ENCODE measurements at regions not wholly inside any gene's neighbourhood (a gene's known extent, or its start where the extent isn't known, plus 50 kb on each side); places are given as distances from the start of the nearest gene placed in this dataset.
A peak's percentile ranks its signal among the peaks of the same experiment; 100 is the strongest.

DNA sequence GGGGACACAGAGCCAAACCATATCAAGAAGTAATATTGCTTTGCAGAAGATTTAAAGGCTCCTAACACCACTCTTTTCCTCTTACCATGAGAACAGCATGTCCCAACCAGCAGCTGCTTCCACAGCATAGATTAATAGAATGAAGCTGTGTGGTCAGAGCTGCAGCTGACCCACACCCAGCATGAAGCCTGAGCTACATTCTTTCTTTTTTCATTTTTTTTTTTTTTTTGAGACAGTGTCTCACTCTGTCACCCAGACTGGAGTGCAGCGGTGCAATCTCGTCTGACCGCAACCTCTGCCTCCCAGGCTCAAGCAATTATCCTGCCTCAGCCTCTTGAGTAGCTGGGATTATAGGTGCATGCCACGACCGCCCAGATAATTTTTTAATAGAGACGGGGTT, 289.8 kb downstream of the RAD51AP2 start:
- Histone ChIP-seq H3K4me1 (ENCODE audit: control insufficient read depth, insufficient read depth, low read depth, low read length) (peaks cover 2% of the 10 kb centered on the region), H2BK5ac (ENCODE audit: low read depth, low read length, poor library complexity, severe bottlenecking) (no peak overlapping the region), H3K27ac (ENCODE audit: low read length, poor library complexity, severe bottlenecking) (peak overlapping the region; percentile 47), H3K9ac (ENCODE audit: low read length) (no peak overlapping the region), H2BK120ac (ENCODE audit: low read depth, low read length) (no peak overlapping the region), H3K18ac (ENCODE audit: low read depth in 1 of 2, low read length in 2 of 2) (no peak overlapping the region), H2AK5ac (ENCODE audit: low read length, severe bottlenecking) (no peak overlapping the region), H4K8ac (ENCODE audit: low read length) (no peak overlapping the region), H3K4me2 (ENCODE audit: low read length, poor library complexity, severe bottlenecking) (no peak overlapping the region), H2AFZ (ENCODE audit: low read depth, low read length) (no peak overlapping the region), H3K36me3 (ENCODE audit: control insufficient read depth in 1 of 2, insufficient read depth in 2 of 2, low read depth in 1 of 2, low read length in 2 of 2) (no peaks in the 10 kb centered on the region), H2BK15ac (ENCODE audit: low read depth, poor library complexity, severe bottlenecking) (no peak overlapping the region), H3K4me3 (ENCODE audit: insufficient read depth in 1 of 2, low read depth in 1 of 2, low read length in 2 of 2) (no peak overlapping the region), H3K9me3 (ENCODE audit: control insufficient read depth, low read length) (no peaks in the 10 kb centered on the region), H3K79me1 (replicated peaks; ENCODE audit: low read length, poor library complexity, severe bottlenecking) (no peaks in the 10 kb centered on the region), H3K4ac (ENCODE audit: low read depth in 1 of 2, low read length in 2 of 2) (no peak overlapping the region), H4K91ac (ENCODE audit: low read length) (no peak overlapping the region), H2BK12ac (ENCODE audit: low read length in 2 of 2) (no peak overlapping the region), H3K23ac (ENCODE audit: low read length in 2 of 2) (no peak overlapping the region), H3K14ac (ENCODE audit: low read length in 2 of 2) (no peak overlapping the region), H3K27me3 (ENCODE audit: control insufficient read depth in 1 of 2, insufficient read depth in 1 of 2, low read length in 2 of 2) (no peaks in the 10 kb centered on the region)
- DNase-seq = no peak
- 78% methylated on average over 6 of the region's 6 CpGs for WGBS

- H2BK12ac ChIP-seq (ENCODE audit: low read length in 2 of 2) = no peak overlapping the region
- no peak for DNase-seq
- H2BK120ac ChIP-seq (ENCODE audit: low read depth, low read length) = no peak overlapping the region
These were observed 290.4 kb downstream of the RAD51AP2 start for GRCh38 chr2:17227856-17228255.

GRCh38 chr2:17226941-17227490, 291.2 kb downstream of the RAD51AP2 start:
- Histone ChIP-seq H2AK5ac (ENCODE audit: low read length, severe bottlenecking) (no peak overlapping the region), H3K9ac (ENCODE audit: low read length) (no peak overlapping the region), H3K9me3 (ENCODE audit: control insufficient read depth, low read length) (no peaks in the 10 kb centered on the region), H3K27me3 (ENCODE audit: control insufficient read depth in 1 of 2, insufficient read depth in 1 of 2, low read length in 2 of 2) (no peaks in the 10 kb centered on the region), H3K79me1 (replicated peaks; ENCODE audit: low read length, poor library complexity, severe bottlenecking) (no peaks in the 10 kb centered on the region), H2BK5ac (ENCODE audit: low read depth, low read length, poor library complexity, severe bottlenecking) (no peak overlapping the region), H3K36me3 (ENCODE audit: control insufficient read depth in 1 of 2, insufficient read depth in 2 of 2, low read depth in 1 of 2, low read length in 2 of 2) (no peaks in the 10 kb centered on the region), H4K91ac (ENCODE audit: low read length) (no peak overlapping the region), H2AFZ (ENCODE audit: low read depth, low read length) (no peak overlapping the region), H2BK12ac (ENCODE audit: low read length in 2 of 2) (no peak overlapping the region), H3K4me3 (ENCODE audit: insufficient read depth in 1 of 2, low read depth in 1 of 2, low read length in 2 of 2) (no peak overlapping the region), H3K14ac (ENCODE audit: low read length in 2 of 2) (no peak overlapping the region), H2BK15ac (ENCODE audit: low read depth, poor library complexity, severe bottlenecking) (no peak overlapping the region), H4K8ac (ENCODE audit: low read length) (no peak overlapping the region), H3K23ac (ENCODE audit: low read length in 2 of 2) (no peak overlapping the region), H3K4me1 (ENCODE audit: control insufficient read depth, insufficient read depth, low read depth, low read length) (peaks cover 2% of the 10 kb centered on the region), H3K4ac (ENCODE audit: low read depth in 1 of 2, low read length in 2 of 2) (no peak overlapping the region), H3K27ac (ENCODE audit: low read length, poor library complexity, severe bottlenecking) (no peak overlapping the region), H3K18ac (ENCODE audit: low read depth in 1 of 2, low read length in 2 of 2) (no peak overlapping the region), H2BK120ac (ENCODE audit: low read depth, low read length) (no peak overlapping the region), H3K4me2 (ENCODE audit: low read length, poor library complexity, severe bottlenecking) (no peak overlapping the region)
- no peak for DNase-seq

More at GRCh38 chr2:17227856-17228255, 290.4 kb downstream of the RAD51AP2 start:
- Histone ChIP-seq H2BK5ac (ENCODE audit: low read depth, low read length, poor library complexity, severe bottlenecking) (no peak overlapping the region), H2AK5ac (ENCODE audit: low read length, severe bottlenecking) (no peak overlapping the region), H4K8ac (ENCODE audit: low read length) (no peak overlapping the region), H3K23ac (ENCODE audit: low read length in 2 of 2) (no peak overlapping the region), H3K4me2 (ENCODE audit: low read length, poor library complexity, severe bottlenecking) (no peak overlapping the region), H2BK15ac (ENCODE audit: low read depth, poor library complexity, severe bottlenecking) (no peak overlapping the region), H3K4me3 (ENCODE audit: insufficient read depth in 1 of 2, low read depth in 1 of 2, low read length in 2 of 2) (no peak overlapping the region), H4K91ac (ENCODE audit: low read length) (no peak overlapping the region), H3K36me3 (ENCODE audit: control insufficient read depth in 1 of 2, insufficient read depth in 2 of 2, low read depth in 1 of 2, low read length in 2 of 2) (no peaks in the 10 kb centered on the region), H3K9ac (ENCODE audit: low read length) (no peak overlapping the region), H3K4me1 (ENCODE audit: control insufficient read depth, insufficient read depth, low read depth, low read length) (peaks cover 2% of the 10 kb centered on the region), H3K14ac (ENCODE audit: low read length in 2 of 2) (no peak overlapping the region), H3K18ac (ENCODE audit: low read depth in 1 of 2, low read length in 2 of 2) (no peak overlapping the region), H2AFZ (ENCODE audit: low read depth, low read length) (no peak overlapping the region), H3K79me1 (replicated peaks; ENCODE audit: low read length, poor library complexity, severe bottlenecking) (no peaks in the 10 kb centered on the region), H3K9me3 (ENCODE audit: control insufficient read depth, low read length) (no peaks in the 10 kb centered on the region), H3K27ac (ENCODE audit: low read length, poor library complexity, severe bottlenecking) (peak overlapping the region; percentile 47), H3K27me3 (ENCODE audit: control insufficient read depth in 1 of 2, insufficient read depth in 1 of 2, low read length in 2 of 2) (no peaks in the 10 kb centered on the region), H3K4ac (ENCODE audit: low read depth in 1 of 2, low read length in 2 of 2) (no peak overlapping the region)
- WGBS = 79% methylated on average over 2 of the region's 5 CpGs

DNA sequence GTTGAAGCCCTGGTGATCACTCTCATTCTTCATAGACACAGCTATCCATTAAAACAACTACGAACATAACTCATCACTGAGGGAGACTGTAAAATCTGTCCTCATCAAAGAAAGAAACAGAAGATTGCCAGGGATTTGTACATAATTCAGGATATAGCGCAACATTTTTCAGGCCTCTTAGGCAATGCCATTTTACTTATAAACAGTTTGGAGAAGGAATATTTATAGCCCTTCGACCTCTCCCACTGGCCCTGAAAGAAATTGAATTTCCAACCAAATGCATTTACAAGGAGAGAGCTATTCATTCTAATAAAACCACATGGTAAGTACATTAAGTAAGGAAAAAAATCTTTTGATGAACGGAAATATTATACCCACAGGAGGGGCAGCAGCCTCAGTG, 295.0 kb downstream of the RAD51AP2 start:
- no peak overlapping the region for H2BK15ac ChIP-seq (ENCODE audit: low read depth, poor library complexity, severe bottlenecking)
- DNase-seq = peak; percentile 54
- H3K9me3 ChIP-seq (ENCODE audit: control insufficient read depth, low read length) = no peaks in the 10 kb centered on the region
- H2AK5ac ChIP-seq (ENCODE audit: low read length, severe bottlenecking) = no peak overlapping the region
- no peaks in the 10 kb centered on the region for H3K36me3 ChIP-seq (ENCODE audit: control insufficient read depth in 1 of 2, insufficient read depth in 2 of 2, low read depth in 1 of 2, low read length in 2 of 2)
- H3K27me3 ChIP-seq (ENCODE audit: control insufficient read depth in 1 of 2, insufficient read depth in 1 of 2, low read length in 2 of 2) = no peaks in the 10 kb centered on the region
- no peak overlapping the region for H3K4me3 ChIP-seq (ENCODE audit: insufficient read depth in 1 of 2, low read depth in 1 of 2, low read length in 2 of 2)
- H3K79me1 ChIP-seq (replicated peaks; ENCODE audit: low read length, poor library complexity, severe bottlenecking) = no peaks in the 10 kb centered on the region
- H3K23ac ChIP-seq (ENCODE audit: low read length in 2 of 2) = no peak overlapping the region
- H3K4me2 ChIP-seq (ENCODE audit: low read length, poor library complexity, severe bottlenecking) = no peak overlapping the region
- H3K9ac ChIP-seq (ENCODE audit: low read length) = no peak overlapping the region
- WGBS = 100% methylated on average over 1 of the region's 4 CpGs
- H4K91ac ChIP-seq (ENCODE audit: low read length) = no peak overlapping the region
- H3K27ac ChIP-seq (ENCODE audit: low read length, poor library complexity, severe bottlenecking) = no peak overlapping the region
- no peak overlapping the region for H4K8ac ChIP-seq (ENCODE audit: low read length)
- H2AFZ ChIP-seq (ENCODE audit: low read depth, low read length) = no peak overlapping the region
- H2BK12ac ChIP-seq (ENCODE audit: low read length in 2 of 2) = no peak overlapping the region
- H3K14ac ChIP-seq (ENCODE audit: low read length in 2 of 2) = no peak overlapping the region
- H2BK120ac ChIP-seq (ENCODE audit: low read depth, low read length) = no peak overlapping the region
- peaks cover 2% of the 10 kb centered on the region for H3K4me1 ChIP-seq (ENCODE audit: control insufficient read depth, insufficient read depth, low read depth, low read length)
- no peak overlapping the region for H2BK5ac ChIP-seq (ENCODE audit: low read depth, low read length, poor library complexity, severe bottlenecking)
- no peak overlapping the region for H3K4ac ChIP-seq (ENCODE audit: low read depth in 1 of 2, low read length in 2 of 2)
- H3K18ac ChIP-seq (ENCODE audit: low read depth in 1 of 2, low read length in 2 of 2) = no peak overlapping the region

Measured in mesenchymal stem cell (in vitro differentiated cells and primary cell).